SK-N-SH treated with all-trans-retinoic acid at 6 μM for 48 hours (cell line): ENCODE measurements at regions not wholly inside any gene's neighbourhood (a gene's known extent, or its start where the extent isn't known, plus 50 kb on each side); places are given as distances from the start of the nearest gene placed in this dataset.

ENCODE experiments used
- CSDC2 ChIP-seq: fragments of 250-450 bp; sonication (Bioruptor Pico); IDR thresholded peaks from 2 replicates; pipeline ENCODE4 v1.5.0; 2020; ENCODE audit warnings: mild to moderate bottlenecking, moderate library complexity
- GLIS3 ChIP-seq: fragments of 250-450 bp; sonication (Bioruptor Pico); IDR thresholded peaks from 2 replicates; pipeline ENCODE4 v1.5.0; 2020; ENCODE audit warnings: mild to moderate bottlenecking, moderate library complexity
- ISL1 ChIP-seq: fragments of 250-450 bp; sonication (Bioruptor Pico); IDR thresholded peaks from 2 replicates; pipeline ENCODE4 v2.1.2; 2022; ENCODE audit warnings: mild to moderate bottlenecking, moderate library complexity
- PPARA ChIP-seq: fragments of 250-450 bp; sonication (Bioruptor Pico); IDR thresholded peaks from 2 replicates; pipeline ENCODE4 v1.5.0; 2020; ENCODE audit warnings: mild to moderate bottlenecking, borderline replicate concordance
- RARB ChIP-seq: fragments of 250-450 bp; sonication (Bioruptor Pico); IDR thresholded peaks from 2 replicates; pipeline ENCODE4 v1.8.0; 2021; ENCODE audit warnings: mild to moderate bottlenecking, moderate library complexity
- SNAI2 ChIP-seq: fragments of 250-450 bp; sonication (Bioruptor Pico); IDR thresholded peaks from 2 replicates; pipeline ENCODE4 v1.5.0; 2020; ENCODE audit warnings: mild to moderate bottlenecking, moderate library complexity
- TOX ChIP-seq: fragments of 250-450 bp; sonication (Bioruptor Pico); IDR thresholded peaks from 2 replicates; pipeline ENCODE4 v1.8.0; 2021; ENCODE audit warnings: mild to moderate bottlenecking, moderate library complexity, borderline replicate concordance
- ZC3H10 ChIP-seq: fragments of 250-450 bp; sonication (Bioruptor Pico); IDR thresholded peaks from 2 replicates; pipeline ENCODE4 v1.5.1; 2021; ENCODE audit warnings: mild to moderate bottlenecking, moderate library complexity
- ZFP3 ChIP-seq: fragments of 250-450 bp; sonication (Bioruptor Pico); IDR thresholded peaks from 2 replicates; pipeline ENCODE4 v1.5.0; 2020; ENCODE audit warnings: mild to moderate bottlenecking, moderate library complexity
- ZFP30 ChIP-seq: fragments of 450-650 bp; formaldehyde crosslinking; IDR thresholded peaks from 2 replicates; pipeline ENCODE4 v1.5.0; 2022; ENCODE audit warnings: mild to moderate bottlenecking, moderate library complexity
- ZNF8 ChIP-seq: fragments of 450-650 bp; formaldehyde crosslinking; IDR thresholded peaks from 2 replicates; pipeline ENCODE4 v1.5.0; 2020; ENCODE audit warnings: mild to moderate bottlenecking, moderate library complexity
- TF ChIP-seq, protein P1 (sequence below): fragments of 250-450 bp; sonication (Bioruptor Pico); IDR thresholded peaks from 2 replicates; pipeline ENCODE4 v1.5.1; 2020; ENCODE audit warnings: low read depth, mild to moderate bottlenecking, moderate library complexity
- TF ChIP-seq, protein P2 (sequence below): fragments of 250-450 bp; sonication (Bioruptor Pico); IDR thresholded peaks from 2 replicates; pipeline ENCODE4 v1.8.0; 2021; ENCODE audit warnings: low read depth, mild to moderate bottlenecking, moderate library complexity, borderline replicate concordance
- TF ChIP-seq, protein P3 (sequence below): fragments of 250-450 bp; sonication (Bioruptor Pico); IDR thresholded peaks from 2 replicates; pipeline ENCODE4 v1.5.0; 2020; ENCODE audit warnings: mild to moderate bottlenecking, moderate library complexity

DNA sequence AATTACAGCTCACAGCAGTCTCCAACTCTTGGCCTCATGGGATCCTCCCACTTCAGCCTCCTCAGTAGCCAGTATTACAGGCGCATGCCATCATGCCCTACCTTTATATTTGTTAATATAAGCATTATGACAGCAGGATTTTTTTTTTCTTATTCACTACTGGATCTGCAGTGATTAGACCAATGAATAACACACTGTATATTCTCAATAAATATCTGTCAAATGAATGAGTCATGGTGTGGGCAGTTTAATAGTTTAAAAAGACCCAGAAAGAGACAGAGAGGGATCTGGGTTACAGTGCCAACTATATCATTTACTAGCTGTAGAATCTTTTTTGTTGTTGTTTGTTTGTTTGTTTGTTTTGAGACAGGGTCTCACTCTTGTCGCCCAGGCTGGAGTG lies 62.4 kb upstream of the LTBP1 start:
- TF ChIP-seq ZFP30 (CRISPR knock-in tag), result no peak
- TF ChIP-seq TOX (CRISPR knock-in tag), result no peak
- TF ChIP-seq, protein P1, sequence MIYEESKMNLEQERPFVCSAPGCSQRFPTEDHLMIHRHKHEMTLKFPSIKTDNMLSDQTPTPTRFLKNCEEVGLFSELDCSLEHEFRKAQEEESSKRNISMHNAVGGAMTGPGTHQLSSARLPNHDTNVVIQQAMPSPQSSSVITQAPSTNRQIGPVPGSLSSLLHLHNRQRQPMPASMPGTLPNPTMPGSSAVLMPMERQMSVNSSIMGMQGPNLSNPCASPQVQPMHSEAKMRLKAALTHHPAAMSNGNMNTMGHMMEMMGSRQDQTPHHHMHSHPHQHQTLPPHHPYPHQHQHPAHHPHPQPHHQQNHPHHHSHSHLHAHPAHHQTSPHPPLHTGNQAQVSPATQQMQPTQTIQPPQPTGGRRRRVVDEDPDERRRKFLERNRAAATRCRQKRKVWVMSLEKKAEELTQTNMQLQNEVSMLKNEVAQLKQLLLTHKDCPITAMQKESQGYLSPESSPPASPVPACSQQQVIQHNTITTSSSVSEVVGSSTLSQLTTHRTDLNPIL (CRISPR knock-in tag), result no peak
- no peak for TF ChIP-seq ZC3H10 (CRISPR knock-in tag)
- TF ChIP-seq, protein P2, sequence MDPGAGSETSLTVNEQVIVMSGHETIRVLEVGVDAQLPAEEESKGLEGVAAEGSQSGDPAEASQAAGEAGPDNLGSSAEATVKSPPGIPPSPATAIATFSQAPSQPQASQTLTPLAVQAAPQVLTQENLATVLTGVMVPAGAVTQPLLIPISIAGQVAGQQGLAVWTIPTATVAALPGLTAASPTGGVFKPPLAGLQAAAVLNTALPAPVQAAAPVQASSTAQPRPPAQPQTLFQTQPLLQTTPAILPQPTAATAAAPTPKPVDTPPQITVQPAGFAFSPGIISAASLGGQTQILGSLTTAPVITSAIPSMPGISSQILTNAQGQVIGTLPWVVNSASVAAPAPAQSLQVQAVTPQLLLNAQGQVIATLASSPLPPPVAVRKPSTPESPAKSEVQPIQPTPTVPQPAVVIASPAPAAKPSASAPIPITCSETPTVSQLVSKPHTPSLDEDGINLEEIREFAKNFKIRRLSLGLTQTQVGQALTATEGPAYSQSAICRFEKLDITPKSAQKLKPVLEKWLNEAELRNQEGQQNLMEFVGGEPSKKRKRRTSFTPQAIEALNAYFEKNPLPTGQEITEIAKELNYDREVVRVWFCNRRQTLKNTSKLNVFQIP (CRISPR knock-in tag), result no peak
- TF ChIP-seq ZNF8 (CRISPR knock-in tag), result no peak
- TF ChIP-seq PPARA (CRISPR knock-in tag), result no peak
- TF ChIP-seq SNAI2 (CRISPR knock-in tag), result no peak
- TF ChIP-seq, protein P3, sequence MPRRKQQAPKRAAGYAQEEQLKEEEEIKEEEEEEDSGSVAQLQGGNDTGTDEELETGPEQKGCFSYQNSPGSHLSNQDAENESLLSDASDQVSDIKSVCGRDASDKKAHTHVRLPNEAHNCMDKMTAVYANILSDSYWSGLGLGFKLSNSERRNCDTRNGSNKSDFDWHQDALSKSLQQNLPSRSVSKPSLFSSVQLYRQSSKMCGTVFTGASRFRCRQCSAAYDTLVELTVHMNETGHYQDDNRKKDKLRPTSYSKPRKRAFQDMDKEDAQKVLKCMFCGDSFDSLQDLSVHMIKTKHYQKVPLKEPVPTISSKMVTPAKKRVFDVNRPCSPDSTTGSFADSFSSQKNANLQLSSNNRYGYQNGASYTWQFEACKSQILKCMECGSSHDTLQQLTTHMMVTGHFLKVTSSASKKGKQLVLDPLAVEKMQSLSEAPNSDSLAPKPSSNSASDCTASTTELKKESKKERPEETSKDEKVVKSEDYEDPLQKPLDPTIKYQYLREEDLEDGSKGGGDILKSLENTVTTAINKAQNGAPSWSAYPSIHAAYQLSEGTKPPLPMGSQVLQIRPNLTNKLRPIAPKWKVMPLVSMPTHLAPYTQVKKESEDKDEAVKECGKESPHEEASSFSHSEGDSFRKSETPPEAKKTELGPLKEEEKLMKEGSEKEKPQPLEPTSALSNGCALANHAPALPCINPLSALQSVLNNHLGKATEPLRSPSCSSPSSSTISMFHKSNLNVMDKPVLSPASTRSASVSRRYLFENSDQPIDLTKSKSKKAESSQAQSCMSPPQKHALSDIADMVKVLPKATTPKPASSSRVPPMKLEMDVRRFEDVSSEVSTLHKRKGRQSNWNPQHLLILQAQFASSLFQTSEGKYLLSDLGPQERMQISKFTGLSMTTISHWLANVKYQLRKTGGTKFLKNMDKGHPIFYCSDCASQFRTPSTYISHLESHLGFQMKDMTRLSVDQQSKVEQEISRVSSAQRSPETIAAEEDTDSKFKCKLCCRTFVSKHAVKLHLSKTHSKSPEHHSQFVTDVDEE (CRISPR knock-in tag), result no peak
- TF ChIP-seq RARB (CRISPR knock-in tag), result no peak
- no peak for TF ChIP-seq GLIS3 (CRISPR knock-in tag)
- TF ChIP-seq CSDC2 (CRISPR knock-in tag), result no peak
- no peak for TF ChIP-seq ISL1 (CRISPR knock-in tag)
- no peak for TF ChIP-seq ZFP3
